ENCODE measurements at regions not wholly inside any gene's neighbourhood (a gene's known extent, or its start where the extent isn't known, plus 50 kb on each side); places are given as distances from the start of the nearest gene placed in this dataset.

DNA sequence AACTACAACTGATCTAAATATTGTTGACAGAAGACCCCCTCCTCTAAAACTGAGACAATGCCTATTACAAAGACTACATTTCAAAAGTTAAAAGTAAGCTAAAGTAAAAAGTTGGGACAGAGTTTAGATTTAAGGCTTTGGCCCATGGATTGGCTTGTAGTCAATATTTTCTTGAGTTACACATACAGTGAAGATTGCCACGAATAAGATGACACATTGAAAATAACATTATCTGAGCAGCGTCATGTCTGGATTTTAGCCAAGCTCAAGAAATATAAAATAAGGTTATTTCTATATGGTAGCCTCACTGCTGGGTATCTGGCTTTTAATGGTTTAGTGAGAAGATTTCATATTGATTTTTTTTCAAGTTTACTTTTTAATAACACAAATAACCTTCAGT is 266.2 kb upstream of the LDB2 start:
- DNase-seq = no peak

GRCh38 chr4:17163156-17163771 is 264.8 kb upstream of the LDB2 start:
- no peak for DNase-seq

DNA sequence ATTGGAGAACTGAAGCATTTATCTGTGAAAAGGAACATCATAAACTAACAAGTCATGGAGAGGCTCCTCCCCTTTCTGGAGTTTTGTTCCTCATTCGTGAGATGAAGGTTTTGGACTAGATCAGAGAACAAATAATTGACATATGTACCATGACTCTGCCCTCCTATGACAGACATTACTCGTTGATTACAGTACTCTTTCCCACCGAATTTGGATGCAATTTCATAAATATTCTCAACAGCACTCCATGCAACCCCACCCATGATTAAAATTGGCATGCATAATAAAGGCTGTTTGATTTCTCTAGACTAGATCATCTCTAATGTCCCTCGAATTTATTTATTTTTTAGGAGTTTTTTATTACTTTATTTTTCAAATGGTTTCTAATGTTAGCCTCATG is 258.9 kb upstream of the LDB2 start:
- DNase-seq = no peak

- no peak for DNase-seq
Measured at GRCh38 chr4:17155486-17155885, 257.0 kb upstream of the LDB2 start.

- no peak for DNase-seq
Measured at GRCh38 chr4:17153572-17153971, 255.1 kb upstream of the LDB2 start.

GRCh38 chr4:17152941-17153540 is 254.6 kb upstream of the LDB2 start:
- DNase-seq = no peak

- no peak for DNase-seq
Measured at GRCh38 chr4:17142232-17142711, 243.8 kb upstream of the LDB2 start.

DNA sequence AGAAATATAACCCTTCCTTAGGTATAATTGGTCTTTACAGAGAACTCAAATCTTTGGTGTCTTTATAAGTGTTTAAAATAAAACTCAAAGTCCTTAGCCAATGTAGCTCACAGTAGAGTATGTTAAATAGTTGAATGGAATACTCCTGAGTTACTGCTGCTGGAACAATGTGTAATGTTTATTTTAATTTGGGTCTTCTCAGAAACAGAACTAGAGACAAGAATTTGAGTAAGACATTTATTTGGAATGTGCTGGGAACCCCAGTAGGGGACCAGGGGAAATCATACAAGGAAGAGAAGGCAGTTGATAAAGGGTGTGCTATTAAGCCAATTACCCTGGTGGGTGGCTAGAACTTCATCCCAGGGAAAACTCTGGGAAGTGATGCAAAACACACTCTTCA is 240.4 kb upstream of the LDB2 start:
- no peak for DNase-seq

DNA sequence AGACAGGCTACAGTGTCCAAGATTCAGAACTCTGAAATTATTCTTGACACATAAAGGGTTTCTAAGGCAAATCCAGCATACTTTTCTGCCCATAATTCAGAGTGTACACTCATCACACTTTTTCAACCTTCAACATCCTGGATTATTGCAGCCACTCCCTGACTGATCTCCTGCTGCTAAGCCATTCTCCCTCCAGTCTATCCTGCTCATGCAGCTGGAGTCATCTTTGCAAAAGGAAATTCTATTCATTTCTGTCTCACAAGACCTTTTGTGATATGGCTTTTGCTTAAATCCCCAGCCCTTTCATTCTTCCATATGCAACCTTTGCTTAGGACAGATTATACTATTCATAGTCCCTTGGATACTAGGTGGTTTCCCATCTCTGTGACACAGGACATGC is 236.1 kb upstream of the LDB2 start:
- no peak for DNase-seq

GRCh38 chr4:17134100-17134499 is 235.7 kb upstream of the LDB2 start:
- no peak for DNase-seq

- DNase-seq = no peak
Measured at GRCh38 chr4:17132226-17132625, 233.8 kb upstream of the LDB2 start.

DNA sequence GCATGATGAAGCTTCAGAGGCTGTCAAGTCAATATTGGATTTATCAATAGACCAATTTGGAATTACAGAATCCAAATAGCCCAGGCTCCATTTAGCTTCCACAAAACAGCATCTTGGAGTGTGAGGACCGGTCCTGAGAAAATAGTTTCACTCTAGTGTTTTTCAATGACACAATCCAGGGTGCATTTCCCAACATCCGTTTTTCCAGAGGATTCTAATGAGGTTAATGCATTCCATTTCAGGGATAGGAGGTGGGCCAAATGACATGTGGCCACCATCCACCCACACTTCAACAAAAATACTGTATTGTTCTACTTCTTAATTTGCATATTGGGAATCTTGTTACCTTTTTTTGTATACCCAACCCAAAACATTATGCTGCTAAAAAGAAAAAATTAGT is 229.8 kb upstream of the LDB2 start:
- no peak for DNase-seq

GRCh38 chr4:17126321-17126966 is 228.0 kb upstream of the LDB2 start:
- DNase-seq = no peak

DNA sequence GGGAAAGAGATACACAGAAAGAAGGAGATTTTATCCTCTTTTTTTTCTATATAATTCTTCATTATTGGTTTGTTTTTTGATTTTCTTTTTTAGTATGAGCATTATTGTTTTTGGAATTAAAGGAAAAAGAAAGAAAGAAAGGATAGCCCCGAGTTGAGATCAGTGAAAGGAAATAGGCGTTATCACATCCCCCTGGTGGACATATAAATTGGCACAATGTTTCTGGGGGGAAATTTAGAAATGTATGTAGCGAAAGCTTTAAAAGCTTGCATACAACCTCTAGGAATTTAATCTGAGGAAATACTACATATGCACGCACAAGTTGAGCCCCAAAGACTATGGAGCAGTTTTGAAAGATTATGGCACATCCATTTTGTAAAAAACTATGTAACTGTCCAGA is 226.3 kb upstream of the LDB2 start:
- no peak for DNase-seq

GRCh38 chr4:17120761-17121160 is 222.3 kb upstream of the LDB2 start:
- DNase-seq = no peak

- DNase-seq = no peak
Measured at GRCh38 chr4:17117746-17118145, 219.3 kb upstream of the LDB2 start.

- no peak for DNase-seq
Measured at GRCh38 chr4:17115583-17115982, 217.1 kb upstream of the LDB2 start.

DNA sequence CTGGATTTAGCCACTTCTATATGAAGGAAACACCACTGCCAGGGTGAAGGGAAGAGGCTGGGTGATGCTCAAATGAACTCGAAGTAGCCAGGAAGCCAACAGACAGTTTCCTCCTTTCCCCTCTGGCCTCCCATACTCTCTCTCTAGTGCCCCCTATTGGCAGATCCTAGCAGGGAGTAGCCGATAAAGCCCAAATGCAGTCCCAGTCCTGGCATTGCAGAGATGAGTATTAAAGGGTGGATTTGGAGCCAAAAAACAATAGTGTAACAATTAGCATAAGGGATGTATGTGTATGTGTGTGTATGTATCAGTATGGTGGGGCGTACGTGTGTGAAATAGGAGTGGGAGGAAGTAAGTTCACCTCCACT is 213.8 kb upstream of the LDB2 start:
- no peak for DNase-seq

DNA sequence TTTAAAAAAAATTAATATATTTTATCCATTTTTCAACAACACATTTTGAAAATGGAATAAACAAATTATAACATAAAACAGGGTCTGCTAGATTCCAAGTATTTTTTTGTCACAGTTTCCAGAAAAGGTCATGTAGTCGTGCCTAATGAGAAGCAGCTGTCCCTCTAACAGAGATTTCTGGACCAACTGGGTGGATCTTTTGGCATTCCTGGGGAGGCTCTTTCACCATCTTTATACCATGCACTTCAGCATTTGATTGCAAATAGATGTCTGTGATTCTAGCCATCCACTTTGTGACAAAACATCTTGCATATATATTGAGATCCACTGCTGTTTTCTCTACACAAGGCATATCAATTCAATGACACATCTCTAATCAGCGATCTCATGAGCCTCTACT is 210.7 kb upstream of the LDB2 start:
- DNase-seq = no peak

GRCh38 chr4:17103231-17103630 is 204.8 kb upstream of the LDB2 start:
- DNase-seq = no peak

- DNase-seq = no peak
Measured at GRCh38 chr4:17098996-17099395, 200.6 kb upstream of the LDB2 start.

DNA sequence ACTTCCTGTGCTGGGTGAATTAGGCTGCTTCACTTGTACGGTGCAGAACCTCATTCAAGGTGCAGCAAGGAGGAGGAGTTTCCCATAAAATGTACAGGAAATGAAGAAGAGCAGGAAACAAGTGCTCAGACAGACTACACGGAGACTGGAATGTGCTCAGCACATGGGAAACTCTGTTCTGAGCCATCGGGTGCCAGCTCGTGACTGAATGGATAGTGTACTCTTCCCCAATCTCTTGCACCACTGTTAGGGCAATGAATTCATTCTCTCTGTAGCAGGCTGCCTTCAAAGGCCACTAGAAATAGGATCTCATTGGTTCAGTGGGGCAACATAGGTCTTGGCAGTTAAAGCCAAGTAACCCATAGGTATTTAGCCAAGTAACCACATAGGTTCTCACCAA is 200.0 kb upstream of the LDB2 start:
- DNase-seq = no peak

GRCh38 chr4:17097362-17097761 is 198.9 kb upstream of the LDB2 start:
- DNase-seq = no peak

- no peak for DNase-seq
Measured at GRCh38 chr4:17096692-17097091, 198.2 kb upstream of the LDB2 start.

DNA sequence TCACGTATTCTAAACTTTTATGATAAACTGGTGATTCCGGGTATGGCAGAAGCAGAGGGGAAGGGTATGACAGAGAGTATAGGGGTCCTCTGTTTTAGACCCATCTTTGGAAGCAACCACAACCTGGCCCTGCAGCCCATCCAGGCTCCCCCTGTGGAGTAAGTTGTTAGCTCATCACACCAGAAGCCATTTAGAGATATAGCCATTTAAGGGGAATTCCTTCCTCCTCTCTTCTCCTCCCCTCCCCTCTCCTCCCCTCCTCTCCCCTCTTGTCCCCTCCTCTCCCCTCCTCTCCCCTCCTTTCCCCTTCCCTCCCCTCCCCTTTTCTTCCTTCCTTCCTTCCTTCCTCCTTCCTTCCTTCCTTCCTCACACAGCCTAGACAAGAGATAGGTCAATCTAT is 197.3 kb upstream of the LDB2 start:
- DNase-seq = no peak
